ENCODE measurements at regions not wholly inside any gene's neighbourhood (a gene's known extent, or its start where the extent isn't known, plus 50 kb on each side); places are given as distances from the start of the nearest gene placed in this dataset.

- DNase-seq (ENCODE audit: low read depth, low spot score) (no peak), FAIRE-seq (no peak)
- H3K4me3 ChIP-seq (ENCODE audit: control insufficient read depth in 2 of 3, extremely low read depth in 1 of 3, insufficient read depth in 2 of 3, low read depth in 1 of 3, low read length in 3 of 3) = no peak overlapping the region
- H3K4me1 ChIP-seq (ENCODE audit: control insufficient read depth, extremely low read depth, insufficient read depth, low read length) = no peaks in the 10 kb centered on the region
- H2AFZ ChIP-seq (ENCODE audit: control insufficient read depth, low read length) = no peak overlapping the region
- no peak overlapping the region for H3K9ac ChIP-seq (ENCODE audit: control insufficient read depth, extremely low read depth, insufficient read depth, low read length)
- peaks cover 3% of the 10 kb centered on the region for H3K27me3 ChIP-seq (ENCODE audit: control insufficient read depth, extremely low read depth, insufficient read depth, low read length)
- H3K4me2 ChIP-seq (ENCODE audit: control insufficient read depth, extremely low read depth, insufficient read depth, low read depth, low read length) = no peak overlapping the region
- H3K9me1 ChIP-seq (ENCODE audit: control insufficient read depth, extremely low read depth, insufficient read depth, low read length) = no peaks in the 10 kb centered on the region
- H4K20me1 ChIP-seq (ENCODE audit: control insufficient read depth, extremely low read depth, insufficient read depth, low read length) = no peaks in the 10 kb centered on the region
- dilution Hi-C loops (cut with MboI; ENCODE audit: extremely low pct_ligation_motif_present, low sequenced_read_pairs) = no loop called here
- no peaks in the 10 kb centered on the region for H3K36me3 ChIP-seq (ENCODE audit: control insufficient read depth in 2 of 2, extremely low read depth in 1 of 2, insufficient read depth in 2 of 2, low read length in 2 of 2)
- no peaks in the 10 kb centered on the region for H3K79me2 ChIP-seq (ENCODE audit: control insufficient read depth, insufficient read depth, low read length)
- TF ChIP-seq, protein P1, sequence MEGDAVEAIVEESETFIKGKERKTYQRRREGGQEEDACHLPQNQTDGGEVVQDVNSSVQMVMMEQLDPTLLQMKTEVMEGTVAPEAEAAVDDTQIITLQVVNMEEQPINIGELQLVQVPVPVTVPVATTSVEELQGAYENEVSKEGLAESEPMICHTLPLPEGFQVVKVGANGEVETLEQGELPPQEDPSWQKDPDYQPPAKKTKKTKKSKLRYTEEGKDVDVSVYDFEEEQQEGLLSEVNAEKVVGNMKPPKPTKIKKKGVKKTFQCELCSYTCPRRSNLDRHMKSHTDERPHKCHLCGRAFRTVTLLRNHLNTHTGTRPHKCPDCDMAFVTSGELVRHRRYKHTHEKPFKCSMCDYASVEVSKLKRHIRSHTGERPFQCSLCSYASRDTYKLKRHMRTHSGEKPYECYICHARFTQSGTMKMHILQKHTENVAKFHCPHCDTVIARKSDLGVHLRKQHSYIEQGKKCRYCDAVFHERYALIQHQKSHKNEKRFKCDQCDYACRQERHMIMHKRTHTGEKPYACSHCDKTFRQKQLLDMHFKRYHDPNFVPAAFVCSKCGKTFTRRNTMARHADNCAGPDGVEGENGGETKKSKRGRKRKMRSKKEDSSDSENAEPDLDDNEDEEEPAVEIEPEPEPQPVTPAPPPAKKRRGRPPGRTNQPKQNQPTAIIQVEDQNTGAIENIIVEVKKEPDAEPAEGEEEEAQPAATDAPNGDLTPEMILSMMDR (optimal IDR thresholded peaks at IDR 0.05 in 1 of 3, IDR thresholded peaks at IDR 0.05 in 1 of 3, conservative IDR thresholded peaks at IDR 0.05 in 1 of 3; ENCODE audit: extremely low read depth in 1 of 3, insufficient read depth in 2 of 3, low read length in 3 of 3) = no peak
- TF ChIP-seq EZH2 (IDR thresholded peaks at IDR 0.05; ENCODE audit: low read length) = no peak
- H3K9me3 ChIP-seq (ENCODE audit: control insufficient read depth, low read depth, low read length) = no peaks in the 10 kb centered on the region
- no peak overlapping the region for H3K27ac ChIP-seq (ENCODE audit: control insufficient read depth, insufficient read depth, low read length)
These were observed 75.1 kb upstream of the MSX1 start for GRCh38 chr4:4784379-4784778.

DNA sequence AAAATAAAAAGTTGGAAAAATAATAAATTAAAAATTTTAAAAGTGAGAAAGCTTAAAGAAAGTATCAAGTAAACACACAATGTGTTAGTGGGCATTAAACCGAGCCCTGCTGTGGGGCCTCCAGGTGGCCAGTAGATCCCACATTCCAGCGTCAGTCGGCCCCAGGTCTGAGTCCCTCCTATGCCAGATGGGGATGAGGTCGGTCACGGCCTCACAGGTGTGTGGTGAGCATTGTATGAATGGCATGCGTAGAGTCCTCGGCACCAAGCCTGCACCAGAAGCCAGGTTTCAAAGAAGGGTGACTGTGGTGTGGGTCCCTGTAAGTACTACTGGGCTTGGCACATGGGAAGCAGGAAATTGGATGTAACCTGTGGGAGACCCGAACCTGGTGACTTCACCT is 75.6 kb upstream of the MSX1 start:
- Histone ChIP-seq H3K4me1 (ENCODE audit: control insufficient read depth, extremely low read depth, insufficient read depth, low read length) (no peaks in the 10 kb centered on the region), H3K36me3 (ENCODE audit: control insufficient read depth in 2 of 2, extremely low read depth in 1 of 2, insufficient read depth in 2 of 2, low read length in 2 of 2) (no peaks in the 10 kb centered on the region), H3K9ac (ENCODE audit: control insufficient read depth, extremely low read depth, insufficient read depth, low read length) (no peak overlapping the region), H3K4me2 (ENCODE audit: control insufficient read depth, extremely low read depth, insufficient read depth, low read depth, low read length) (no peak overlapping the region), H3K4me3 (ENCODE audit: control insufficient read depth in 2 of 3, extremely low read depth in 1 of 3, insufficient read depth in 2 of 3, low read depth in 1 of 3, low read length in 3 of 3) (no peak overlapping the region), H3K9me3 (ENCODE audit: control insufficient read depth, low read depth, low read length) (no peaks in the 10 kb centered on the region), H3K27me3 (ENCODE audit: control insufficient read depth, extremely low read depth, insufficient read depth, low read length) (peaks cover 3% of the 10 kb centered on the region), H4K20me1 (ENCODE audit: control insufficient read depth, extremely low read depth, insufficient read depth, low read length) (no peaks in the 10 kb centered on the region), H3K27ac (ENCODE audit: control insufficient read depth, insufficient read depth, low read length) (no peak overlapping the region), H3K9me1 (ENCODE audit: control insufficient read depth, extremely low read depth, insufficient read depth, low read length) (no peaks in the 10 kb centered on the region), H2AFZ (ENCODE audit: control insufficient read depth, low read length) (no peak overlapping the region), H3K79me2 (ENCODE audit: control insufficient read depth, insufficient read depth, low read length) (no peaks in the 10 kb centered on the region)
- TF ChIP-seq EZH2 (IDR thresholded peaks at IDR 0.05; ENCODE audit: low read length) = no peak
- TF ChIP-seq, protein P1 (optimal IDR thresholded peaks at IDR 0.05 in 1 of 3, IDR thresholded peaks at IDR 0.05 in 1 of 3, conservative IDR thresholded peaks at IDR 0.05 in 1 of 3; ENCODE audit: extremely low read depth in 1 of 3, insufficient read depth in 2 of 3, low read length in 3 of 3) = no peak
- DNase-seq (ENCODE audit: low read depth, low spot score) (no peak), FAIRE-seq (no peak)
- dilution Hi-C loops (cut with MboI; ENCODE audit: extremely low pct_ligation_motif_present, low sequenced_read_pairs) = no loop called here
